ENCODE measurements at regions not wholly inside any gene's neighbourhood (a gene's known extent, or its start where the extent isn't known, plus 50 kb on each side); places are given as distances from the start of the nearest gene placed in this dataset.
"Not testable (repeated sequence)": the region's sequence is repeated elsewhere in the genome, so short reads cannot be mapped to it uniquely, and the experiment has no call there.

- no peaks in the 10 kb centered on the region for H3K79me2 ChIP-seq (ENCODE audit: insufficient read depth, low read length)
- no peaks in the 10 kb centered on the region for H3K36me3 ChIP-seq (replicated peaks in 1 of 2; ENCODE audit: control insufficient read depth in 1 of 2, insufficient read depth in 2 of 2, low read length in 2 of 2)
- intact Hi-C loops (cut with micrococcal nuclease), result no loop called here
- WGBS (ENCODE audit: insufficient coverage), result 100% methylated on average over 1 of the region's 1 CpG
- peaks cover 0 to 3% (median 0%) of the 10 kb centered on the region in 7 donors for H3K9me3 Mint-ChIP-seq
- peak overlapping the region in 1 of 2 donors; percentile 2 for H3K27ac ChIP-seq (ENCODE audit: low read depth in 1 of 2, low read length in 2 of 2)
- no peak for DNase-seq
- H3K4me1 ChIP-seq (ENCODE audit: control insufficient read depth in 1 of 2, insufficient read depth in 2 of 2, low read length in 2 of 2), result peaks cover 12 to 15% of the 10 kb centered on the region in 2 donors
- H3K27me3 Mint-ChIP-seq (ENCODE audit: low read depth in 3 of 3), result no peaks in the 10 kb centered on the region
- H3K4me3 Mint-ChIP-seq, result no peak overlapping the region
- H3K27ac Mint-ChIP-seq, result peak overlapping the region in 2 of 7 donors; percentile 14 to 47
- H3K27me3 ChIP-seq (ENCODE audit: control insufficient read depth in 2 of 2, insufficient read depth in 2 of 2, low read length in 2 of 2), result no peaks in the 10 kb centered on the region
- no peak overlapping the region for H3K9ac ChIP-seq (ENCODE audit: insufficient read depth, low read length, poor library complexity, severe bottlenecking)
- H3K36me3 Mint-ChIP-seq, result peaks cover 8 to 16% of the 10 kb centered on the region in 2 donors
- TF ChIP-seq CTCF (IDR thresholded peaks at IDR 0.05), result no peak
- no peak overlapping the region for H3K4me3 ChIP-seq (replicated peaks in 1 of 3; ENCODE audit: low read depth in 2 of 3, low read length in 3 of 3)
- H4K20me1 ChIP-seq (ENCODE audit: insufficient read depth, low read length), result no peaks in the 10 kb centered on the region
- H3K4me1 Mint-ChIP-seq, result peaks cover 15% of the 10 kb centered on the region
- no peaks in the 10 kb centered on the region for H3K9me3 ChIP-seq (replicated peaks in 1 of 2; ENCODE audit: control insufficient read depth in 1 of 2, insufficient read depth in 1 of 2, low read length in 2 of 2)
- no peak overlapping the region for H2AFZ ChIP-seq (ENCODE audit: insufficient read depth, low read depth, low read length, poor library complexity, severe bottlenecking)
- H3K4me2 ChIP-seq (replicated peaks; ENCODE audit: extremely low read depth, low read length, poor library complexity, severe bottlenecking), result no peak overlapping the region
Measured at GRCh38 chr10:45545150-45545549, 127.4 kb downstream of the ZFAND4 start.

- H3K27ac Mint-ChIP-seq, result no peak overlapping the region
Measured at GRCh38 chr10:45544191-45544590, 128.4 kb downstream of the ZFAND4 start.

GRCh38 chr10:45541032-45541431, 131.5 kb downstream of the ZFAND4 start:
- H4K20me1 ChIP-seq (ENCODE audit: insufficient read depth, low read length); H3K9me3 ChIP-seq (replicated peaks in 1 of 2; ENCODE audit: control insufficient read depth in 1 of 2, insufficient read depth in 1 of 2, low read length in 2 of 2); H3K36me3 ChIP-seq (replicated peaks in 1 of 2; ENCODE audit: control insufficient read depth in 1 of 2, insufficient read depth in 2 of 2, low read length in 2 of 2); intact Hi-C loops (cut with micrococcal nuclease); H3K4me2 ChIP-seq (replicated peaks; ENCODE audit: extremely low read depth, low read length, poor library complexity, severe bottlenecking); DNase-seq; H3K4me3 ChIP-seq (replicated peaks in 1 of 3; ENCODE audit: low read depth in 2 of 3, low read length in 3 of 3); H3K27me3 ChIP-seq (ENCODE audit: control insufficient read depth in 2 of 2, insufficient read depth in 2 of 2, low read length in 2 of 2); H3K9me3 Mint-ChIP-seq; H3K27me3 Mint-ChIP-seq (ENCODE audit: low read depth in 3 of 3); H3K36me3 Mint-ChIP-seq; H3K4me3 Mint-ChIP-seq; H3K27ac ChIP-seq (ENCODE audit: low read depth in 1 of 2, low read length in 2 of 2); H3K27ac Mint-ChIP-seq; H3K9ac ChIP-seq (ENCODE audit: insufficient read depth, low read length, poor library complexity, severe bottlenecking); H2AFZ ChIP-seq (ENCODE audit: insufficient read depth, low read depth, low read length, poor library complexity, severe bottlenecking); H3K79me2 ChIP-seq (ENCODE audit: insufficient read depth, low read length): not testable (repeated sequence)
- H3K4me1 ChIP-seq (ENCODE audit: control insufficient read depth in 1 of 2, insufficient read depth in 2 of 2, low read length in 2 of 2), result peaks cover 12 to 15% of the 10 kb centered on the region in 2 donors
- peaks cover 20% of the 10 kb centered on the region for H3K4me1 Mint-ChIP-seq
- no CpG with 5 or more reads among the region's 5 CpGs for WGBS (ENCODE audit: insufficient coverage)

More at GRCh38 chr10:45544191-45544590, 128.4 kb downstream of the ZFAND4 start:
- H3K4me2 ChIP-seq (replicated peaks; ENCODE audit: extremely low read depth, low read length, poor library complexity, severe bottlenecking), result no peak overlapping the region
- H3K36me3 ChIP-seq (replicated peaks in 1 of 2; ENCODE audit: control insufficient read depth in 1 of 2, insufficient read depth in 2 of 2, low read length in 2 of 2), result no peaks in the 10 kb centered on the region
- H3K9me3 ChIP-seq (replicated peaks in 1 of 2; ENCODE audit: control insufficient read depth in 1 of 2, insufficient read depth in 1 of 2, low read length in 2 of 2), result no peaks in the 10 kb centered on the region
- H3K27ac ChIP-seq (ENCODE audit: low read depth in 1 of 2, low read length in 2 of 2), result peak overlapping the region in 1 of 2 donors; percentile 2
- Mint-ChIP-seq H3K36me3 (peaks cover 7 to 8% of the 10 kb centered on the region in 2 donors), H3K9me3 (peaks cover 0 to 4% (median 0%) of the 10 kb centered on the region in 7 donors), H3K27me3 (ENCODE audit: low read depth in 3 of 3) (no peaks in the 10 kb centered on the region), H3K4me3 (no peak overlapping the region), H3K4me1 (peaks cover 20% of the 10 kb centered on the region)
- WGBS (ENCODE audit: insufficient coverage), result no CpG with 5 or more reads among the region's 1 CpG
- H3K4me3 ChIP-seq (replicated peaks in 1 of 3; ENCODE audit: low read depth in 2 of 3, low read length in 3 of 3), result no peak overlapping the region
- H3K9ac ChIP-seq (ENCODE audit: insufficient read depth, low read length, poor library complexity, severe bottlenecking), result no peak overlapping the region
- H3K27me3 ChIP-seq (ENCODE audit: control insufficient read depth in 2 of 2, insufficient read depth in 2 of 2, low read length in 2 of 2), result no peaks in the 10 kb centered on the region
- H2AFZ ChIP-seq (ENCODE audit: insufficient read depth, low read depth, low read length, poor library complexity, severe bottlenecking), result no peak overlapping the region
- H3K4me1 ChIP-seq (ENCODE audit: control insufficient read depth in 1 of 2, insufficient read depth in 2 of 2, low read length in 2 of 2), result peaks cover 12 to 15% of the 10 kb centered on the region in 2 donors
- no peaks in the 10 kb centered on the region for H3K79me2 ChIP-seq (ENCODE audit: insufficient read depth, low read length)
- TF ChIP-seq CTCF (IDR thresholded peaks at IDR 0.05), result no peak
- intact Hi-C loops (cut with micrococcal nuclease), result no loop called here
- no peak for DNase-seq
- H4K20me1 ChIP-seq (ENCODE audit: insufficient read depth, low read length), result no peaks in the 10 kb centered on the region
